Fibroblast of skin of back (primary cell): ENCODE measurements at regions not wholly inside any gene's neighbourhood (a gene's known extent, or its start where the extent isn't known, plus 50 kb on each side); places are given as distances from the start of the nearest gene placed in this dataset.

ENCODE experiments used
- DNase-seq: peaks from one replicate; pipeline ENCODE4 v3.0.0-alpha.2; 2013

- no peak for DNase-seq
These were observed 109.6 kb downstream of the SIK1 start for GRCh38 chr21:43317254-43317748.

GRCh38 chr21:43316156-43316845, 110.6 kb downstream of the SIK1 start:
- no peak for DNase-seq

GRCh38 chr21:43315244-43316137, 111.4 kb downstream of the SIK1 start:
- no peak for DNase-seq

GRCh38 chr21:43313939-43314405, 113.0 kb downstream of the SIK1 start:
- DNase-seq, result no peak

- DNase-seq, result no peak
These were observed 113.6 kb downstream of the SIK1 start for GRCh38 chr21:43313221-43313938.

GRCh38 chr21:43312751-43313169, 114.2 kb downstream of the SIK1 start:
- DNase-seq, result no peak

GRCh38 chr21:43312011-43312410, 114.9 kb downstream of the SIK1 start:
- peak; percentile 17 for DNase-seq

- no peak for DNase-seq
These were observed 115.6 kb downstream of the SIK1 start for GRCh38 chr21:43311301-43311817.

GRCh38 chr21:43308815-43309283, 118.1 kb downstream of the SIK1 start:
- no peak for DNase-seq

GRCh38 chr21:43308101-43308814, 118.7 kb downstream of the SIK1 start:
- DNase-seq, result no peak

- DNase-seq, result no peak
These were observed 119.3 kb downstream of the SIK1 start for GRCh38 chr21:43307677-43308070.

- DNase-seq, result peak; percentile 49
These were observed 119.8 kb downstream of the SIK1 start for GRCh38 chr21:43306911-43307676.

- no peak for DNase-seq
These were observed 120.5 kb downstream of the SIK1 start for GRCh38 chr21:43306391-43306790.

- no peak for DNase-seq
These were observed 121.1 kb downstream of the SIK1 start for GRCh38 chr21:43305811-43306311.

- DNase-seq, result no peak
These were observed 121.6 kb downstream of the SIK1 start for GRCh38 chr21:43305336-43305665.

- DNase-seq, result no peak
These were observed 122.2 kb downstream of the SIK1 start for GRCh38 chr21:43304621-43305335.

- DNase-seq, result no peak
These were observed 122.7 kb downstream of the SIK1 start for GRCh38 chr21:43304206-43304605.

- DNase-seq, result no peak
These were observed 123.4 kb downstream of the SIK1 start for GRCh38 chr21:43303275-43304178.

GRCh38 chr21:43302769-43303168, 124.2 kb downstream of the SIK1 start:
- DNase-seq, result no peak
